Natural killer cell (primary cell): ENCODE measurements at regions not wholly inside any gene's neighbourhood (a gene's known extent, or its start where the extent isn't known, plus 50 kb on each side); places are given as distances from the start of the nearest gene placed in this dataset.

Experiments
- ATAC-seq, 3 donors: fragments of 150-1000 bp in 2 of 3; fragments of 200-7000 bp in 1 of 3; cut with Tn5 transposase; 1 replicate in 1 of 3; 2 replicates in 2 of 3; pipeline ENCODE4 v1.10.0; 2021; ENCODE audit warnings: mild to moderate bottlenecking in 2 of 3, moderate library complexity in 2 of 3
- DNase-seq, 2 donors: peaks; one replicate each; pipeline versions ENCODE4 v3.0.0 to v3.0.0-alpha.2; 2013 to 2021; ENCODE audit warnings: mixed read lengths in 1 of 2
- H3K27ac ChIP-seq: one replicate; pipeline ENCODE4 v1.5.1; 2013; ENCODE audit warnings: mild to moderate bottlenecking, low read length
- H3K27me3 ChIP-seq: one replicate; pipeline ENCODE4 v1.6.1; 2013; ENCODE audit warnings: low read length; ENCODE audit not compliant: control insufficient read depth, insufficient read depth
- H3K36me3 ChIP-seq: one replicate; pipeline ENCODE4 v1.6.1; 2013; ENCODE audit warnings: low read length; ENCODE audit not compliant: control insufficient read depth, insufficient read depth
- H3K4me1 ChIP-seq: one replicate; pipeline ENCODE4 v1.6.1; 2013; ENCODE audit warnings: low read length; ENCODE audit not compliant: control insufficient read depth, insufficient read depth
- H3K4me3 ChIP-seq: one replicate; pipeline ENCODE4 v1.5.1; 2013; ENCODE audit warnings: low read length
- H3K9me3 ChIP-seq: one replicate; pipeline ENCODE4 v1.6.1; 2013; ENCODE audit warnings: low read length; ENCODE audit not compliant: control insufficient read depth, insufficient read depth
- H3K27ac Mint-ChIP-seq, 2 donors: one replicate each; pipeline ENCODE4 v1.8.0; 2022; ENCODE audit warnings: mild to moderate bottlenecking in 2 of 2, mixed read lengths in 2 of 2, moderate library complexity in 1 of 2
- H3K27me3 Mint-ChIP-seq, 2 donors: one replicate each; pipeline ENCODE4 v1.8.0; 2022; ENCODE audit warnings: low read depth in 2 of 2, mixed read lengths in 2 of 2
- H3K36me3 Mint-ChIP-seq: one replicate; pipeline ENCODE4 v1.8.0; 2022; ENCODE audit warnings: mixed read lengths
- H3K4me1 Mint-ChIP-seq, 2 donors: one replicate each; pipeline ENCODE4 v1.8.0; 2022; ENCODE audit warnings: mixed read lengths in 2 of 2
- H3K4me3 Mint-ChIP-seq: one replicate; pipeline ENCODE4 v1.8.0; 2022; ENCODE audit warnings: mild to moderate bottlenecking, moderate library complexity, mixed read lengths
- H3K9me3 Mint-ChIP-seq, 2 donors: one replicate each; pipeline ENCODE4 v1.8.0; 2022; ENCODE audit warnings: mixed read lengths in 2 of 2
- CTCF ChIP-seq: fragments of 200-600 bp; IDR thresholded peaks from one replicate; pipeline ENCODE4 v1.8.0; 2022; ENCODE audit warnings: antibody characterized with exemption
- whole genome bisulfite sequencing: methylation state at CpG from one replicate; pipeline ENCODE4 v1.1.7; 2013; ENCODE audit warnings: missing lambda C conversion rate; ENCODE audit not compliant: insufficient coverage; 5-methylcytosine and 5-hydroxymethylcytosine counted together
- intact Hi-C: fragments of 100-400 bp; cut with micrococcal nuclease; formaldehyde crosslinking; loops from one replicate; pipeline ENCODE4 v1.14.2; 2022

GRCh38 chr12:115215544-115215943 lies 531.6 kb upstream of the TBX3 start:
- ATAC-seq (no peak), DNase-seq (no peak)
- no peaks in the 10 kb centered on the region for H3K9me3 ChIP-seq
- H3K4me1 ChIP-seq, result no peaks in the 10 kb centered on the region
- no peak overlapping the region for H3K27ac Mint-ChIP-seq
- no peaks in the 10 kb centered on the region for H3K27me3 ChIP-seq
- intact Hi-C loops, result no loop called here
- H3K4me1 Mint-ChIP-seq, result no peaks in the 10 kb centered on the region
- peaks cover 1 to 5% of the 10 kb centered on the region in 2 donors for H3K9me3 Mint-ChIP-seq
- H3K4me3 ChIP-seq, result no peak overlapping the region
- TF ChIP-seq CTCF, result no peak
- no peaks in the 10 kb centered on the region for H3K36me3 ChIP-seq
- peaks cover 0 to 3% of the 10 kb centered on the region in 2 donors for H3K27me3 Mint-ChIP-seq
- WGBS, result 96% methylated on average over 2 of the region's 3 CpGs
- no peak overlapping the region for H3K27ac ChIP-seq
- H3K36me3 Mint-ChIP-seq, result no peaks in the 10 kb centered on the region
- no peak overlapping the region for H3K4me3 Mint-ChIP-seq

GRCh38 chr12:115213538-115214016 lies 529.6 kb upstream of the TBX3 start:
- Mint-ChIP-seq H3K27ac (no peak overlapping the region), H3K36me3 (no peaks in the 10 kb centered on the region), H3K4me1 (no peaks in the 10 kb centered on the region), H3K9me3 (peaks cover 4 to 6% of the 10 kb centered on the region in 2 donors), H3K27me3 (peaks cover 0 to 3% of the 10 kb centered on the region in 2 donors), H3K4me3 (no peak overlapping the region)
- Histone ChIP-seq H3K36me3 (no peaks in the 10 kb centered on the region), H3K9me3 (peaks cover 3% of the 10 kb centered on the region), H3K4me3 (no peak overlapping the region), H3K27ac (no peak overlapping the region), H3K27me3 (no peaks in the 10 kb centered on the region), H3K4me1 (no peaks in the 10 kb centered on the region)
- intact Hi-C loops, result no loop called here
- ATAC-seq (no peak), DNase-seq (no peak)
- 33% methylated on average over 6 of the region's 6 CpGs for WGBS
- no peak for TF ChIP-seq CTCF

- H3K4me1 Mint-ChIP-seq, result no peaks in the 10 kb centered on the region
- no peak for TF ChIP-seq CTCF
- intact Hi-C loops, result no loop called here
- WGBS, result 86% methylated on average over 1 of the region's 1 CpG
- H3K9me3 ChIP-seq, result peaks cover 3% of the 10 kb centered on the region
- H3K4me1 ChIP-seq, result no peaks in the 10 kb centered on the region
- H3K36me3 Mint-ChIP-seq, result no peaks in the 10 kb centered on the region
- H3K4me3 Mint-ChIP-seq, result no peak overlapping the region
- peaks cover 4 to 6% of the 10 kb centered on the region in 2 donors for H3K9me3 Mint-ChIP-seq
- H3K27ac Mint-ChIP-seq, result no peak overlapping the region
- H3K27ac ChIP-seq, result no peak overlapping the region
- ATAC-seq (no peak), DNase-seq (no peak)
- no peaks in the 10 kb centered on the region for H3K27me3 ChIP-seq
- H3K36me3 ChIP-seq, result no peaks in the 10 kb centered on the region
- no peak overlapping the region for H3K4me3 ChIP-seq
- peaks cover 0 to 3% of the 10 kb centered on the region in 2 donors for H3K27me3 Mint-ChIP-seq
Observed at GRCh38 chr12:115213118-115213517, 529.1 kb upstream of the TBX3 start.

GRCh38 chr12:115212356-115212755 lies 528.4 kb upstream of the TBX3 start:
- H3K4me1 ChIP-seq, result no peaks in the 10 kb centered on the region
- Mint-ChIP-seq H3K9me3 (peaks cover 4 to 6% of the 10 kb centered on the region in 2 donors), H3K36me3 (no peaks in the 10 kb centered on the region), H3K27me3 (peaks cover 0 to 3% of the 10 kb centered on the region in 2 donors), H3K4me3 (no peak overlapping the region), H3K4me1 (no peaks in the 10 kb centered on the region), H3K27ac (no peak overlapping the region)
- H3K27ac ChIP-seq, result no peak overlapping the region
- H3K36me3 ChIP-seq, result no peaks in the 10 kb centered on the region
- WGBS, result no CpG with 5 or more reads among the region's 1 CpG
- no peak for TF ChIP-seq CTCF
- ATAC-seq (no peak), DNase-seq (no peak)
- intact Hi-C loops, result no loop called here
- no peaks in the 10 kb centered on the region for H3K27me3 ChIP-seq
- peaks cover 3% of the 10 kb centered on the region for H3K9me3 ChIP-seq
- no peak overlapping the region for H3K4me3 ChIP-seq
